ENCODE measurements at regions not wholly inside any gene's neighbourhood (a gene's known extent, or its start where the extent isn't known, plus 50 kb on each side); places are given as distances from the start of the nearest gene placed in this dataset.

DNA sequence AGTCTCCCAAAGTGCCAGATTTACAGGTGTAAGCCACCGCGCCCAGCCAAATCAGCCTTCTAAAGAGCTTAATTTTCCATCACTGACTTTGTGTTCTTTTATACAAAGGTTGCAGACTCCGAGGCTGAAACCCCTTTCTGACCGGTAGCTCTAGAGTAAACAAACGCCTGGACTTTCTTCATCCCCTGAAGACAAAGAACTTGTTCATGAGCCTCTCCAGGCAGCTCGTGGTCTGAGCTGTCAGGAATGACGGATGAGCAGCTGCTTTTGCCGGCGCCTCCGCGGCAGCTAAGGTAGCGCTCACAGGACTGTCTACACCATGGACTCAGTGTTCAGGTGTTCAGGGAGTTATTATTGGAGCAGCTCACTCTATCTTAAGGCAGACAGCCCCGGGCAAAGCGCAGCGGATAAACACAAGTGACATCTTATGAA is 128.5 kb upstream of the ERRFI1 start (continued):
- TF ChIP-seq ZKSCAN5 (CRISPR knock-in tag; IDR thresholded peaks at IDR 0.05) = no peak
- TF ChIP-seq ZNF546 (CRISPR knock-in tag; conservative IDR thresholded peaks at IDR 0.05) = no peak
- TF ChIP-seq PRDM10 (CRISPR knock-in tag; IDR thresholded peaks at IDR 0.05; ENCODE audit: low read depth) = peak; percentile 78; the same call in 1 of the 2 replicates
- TF ChIP-seq, protein P1, sequence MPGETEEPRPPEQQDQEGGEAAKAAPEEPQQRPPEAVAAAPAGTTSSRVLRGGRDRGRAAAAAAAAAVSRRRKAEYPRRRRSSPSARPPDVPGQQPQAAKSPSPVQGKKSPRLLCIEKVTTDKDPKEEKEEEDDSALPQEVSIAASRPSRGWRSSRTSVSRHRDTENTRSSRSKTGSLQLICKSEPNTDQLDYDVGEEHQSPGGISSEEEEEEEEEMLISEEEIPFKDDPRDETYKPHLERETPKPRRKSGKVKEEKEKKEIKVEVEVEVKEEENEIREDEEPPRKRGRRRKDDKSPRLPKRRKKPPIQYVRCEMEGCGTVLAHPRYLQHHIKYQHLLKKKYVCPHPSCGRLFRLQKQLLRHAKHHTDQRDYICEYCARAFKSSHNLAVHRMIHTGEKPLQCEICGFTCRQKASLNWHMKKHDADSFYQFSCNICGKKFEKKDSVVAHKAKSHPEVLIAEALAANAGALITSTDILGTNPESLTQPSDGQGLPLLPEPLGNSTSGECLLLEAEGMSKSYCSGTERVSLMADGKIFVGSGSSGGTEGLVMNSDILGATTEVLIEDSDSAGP (CRISPR knock-in tag; IDR thresholded peaks at IDR 0.05; ENCODE audit: borderline replicate concordance) = no peak
- TF ChIP-seq ZNF563 (CRISPR knock-in tag; IDR thresholded peaks at IDR 0.05) = no peak
- TF ChIP-seq TFAP4 (IDR thresholded peaks at IDR 0.05; ENCODE audit: borderline replicate concordance, low read depth) = peak; percentile 92
- TF ChIP-seq STAT5B (CRISPR knock-in tag; IDR thresholded peaks at IDR 0.05) = no peak
- no peak for TF ChIP-seq ZNF407 (CRISPR knock-in tag; IDR thresholded peaks at IDR 0.05; ENCODE audit: not compliant biosample characterization)
- TF ChIP-seq MYPOP (CRISPR knock-in tag; IDR thresholded peaks at IDR 0.05) = no peak
- peak; percentile 72; the same call in 1 of the 2 replicates for TF ChIP-seq MXD4 (CRISPR knock-in tag; IDR thresholded peaks at IDR 0.05)
- TF ChIP-seq PAX8 (CRISPR knock-in tag; IDR thresholded peaks at IDR 0.05; ENCODE audit: borderline replicate concordance) = no peak
- TF ChIP-seq, protein P2, sequence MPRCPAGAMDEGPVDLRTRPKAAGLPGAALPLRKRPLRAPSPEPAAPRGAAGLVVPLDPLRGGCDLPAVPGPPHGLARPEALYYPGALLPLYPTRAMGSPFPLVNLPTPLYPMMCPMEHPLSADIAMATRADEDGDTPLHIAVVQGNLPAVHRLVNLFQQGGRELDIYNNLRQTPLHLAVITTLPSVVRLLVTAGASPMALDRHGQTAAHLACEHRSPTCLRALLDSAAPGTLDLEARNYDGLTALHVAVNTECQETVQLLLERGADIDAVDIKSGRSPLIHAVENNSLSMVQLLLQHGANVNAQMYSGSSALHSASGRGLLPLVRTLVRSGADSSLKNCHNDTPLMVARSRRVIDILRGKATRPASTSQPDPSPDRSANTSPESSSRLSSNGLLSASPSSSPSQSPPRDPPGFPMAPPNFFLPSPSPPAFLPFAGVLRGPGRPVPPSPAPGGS (CRISPR knock-in tag; IDR thresholded peaks at IDR 0.05) = no peak
